AG09309 (cell line): ENCODE measurements at regions not wholly inside any gene's neighbourhood (a gene's known extent, or its start where the extent isn't known, plus 50 kb on each side); places are given as distances from the start of the nearest gene placed in this dataset.

ENCODE experiments used
- DNase-seq: peaks from one replicate; pipeline ENCODE4 v3.0.0-alpha.2; 2010; ENCODE audit warnings: low read depth
- H3K4me3 ChIP-seq: 2 replicates; pipeline ENCODE4 v1.5.1; 2011; ENCODE audit warnings: mild to moderate bottlenecking, low read depth, low read length, moderate library complexity; ENCODE audit not compliant: control insufficient read depth
- TF ChIP-seq, protein P1 (sequence below): IDR thresholded peaks from 2 replicates; pipeline ENCODE4 v1.5.1; 2011; ENCODE audit warnings: mild to moderate bottlenecking, low read depth, low read length, inconsistent platforms; ENCODE audit not compliant: insufficient read depth, control insufficient read depth; ENCODE audit errors: missing control alignments

DNA sequence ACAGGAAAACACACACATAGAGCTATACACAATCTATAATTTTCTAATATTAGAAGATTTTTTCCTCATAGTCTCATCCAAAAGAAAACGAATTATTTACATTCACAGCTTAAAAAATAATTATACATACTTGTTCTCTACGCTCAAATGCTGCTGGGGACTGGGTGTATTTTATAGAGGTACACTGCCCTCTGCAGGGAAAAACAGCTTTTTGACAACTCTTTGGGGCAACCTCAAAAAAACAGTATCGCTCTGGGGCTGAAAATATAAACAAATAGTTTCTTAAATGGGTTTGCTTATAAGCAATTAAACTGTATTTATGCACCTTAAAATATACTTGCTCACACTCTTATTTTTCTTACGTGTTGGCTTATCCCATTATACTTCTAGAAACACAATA, 261.8 kb upstream of the PSMD7 start:
- DNase-seq: no peak
- TF ChIP-seq, protein P1, sequence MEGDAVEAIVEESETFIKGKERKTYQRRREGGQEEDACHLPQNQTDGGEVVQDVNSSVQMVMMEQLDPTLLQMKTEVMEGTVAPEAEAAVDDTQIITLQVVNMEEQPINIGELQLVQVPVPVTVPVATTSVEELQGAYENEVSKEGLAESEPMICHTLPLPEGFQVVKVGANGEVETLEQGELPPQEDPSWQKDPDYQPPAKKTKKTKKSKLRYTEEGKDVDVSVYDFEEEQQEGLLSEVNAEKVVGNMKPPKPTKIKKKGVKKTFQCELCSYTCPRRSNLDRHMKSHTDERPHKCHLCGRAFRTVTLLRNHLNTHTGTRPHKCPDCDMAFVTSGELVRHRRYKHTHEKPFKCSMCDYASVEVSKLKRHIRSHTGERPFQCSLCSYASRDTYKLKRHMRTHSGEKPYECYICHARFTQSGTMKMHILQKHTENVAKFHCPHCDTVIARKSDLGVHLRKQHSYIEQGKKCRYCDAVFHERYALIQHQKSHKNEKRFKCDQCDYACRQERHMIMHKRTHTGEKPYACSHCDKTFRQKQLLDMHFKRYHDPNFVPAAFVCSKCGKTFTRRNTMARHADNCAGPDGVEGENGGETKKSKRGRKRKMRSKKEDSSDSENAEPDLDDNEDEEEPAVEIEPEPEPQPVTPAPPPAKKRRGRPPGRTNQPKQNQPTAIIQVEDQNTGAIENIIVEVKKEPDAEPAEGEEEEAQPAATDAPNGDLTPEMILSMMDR: peak; percentile 43

DNA sequence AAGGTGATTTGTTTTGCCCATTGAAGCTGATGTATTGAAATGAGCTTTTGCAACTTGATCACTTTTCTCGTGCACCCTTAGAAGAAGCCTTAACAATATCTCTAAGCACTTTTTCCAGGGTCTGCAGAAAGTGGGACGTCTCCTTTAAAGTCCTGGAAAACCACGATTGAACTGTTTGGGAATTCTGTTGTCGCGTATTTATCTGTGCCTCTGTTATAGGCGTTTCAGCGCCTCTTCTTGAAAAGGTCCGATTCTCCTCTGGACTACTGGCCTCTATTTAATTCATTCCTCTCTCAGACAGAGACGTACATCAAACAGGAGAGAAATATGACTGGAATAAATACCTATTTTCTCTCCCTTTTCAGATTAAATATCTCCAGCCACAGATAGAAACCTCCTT, 262.4 kb upstream of the PSMD7 start:
- TF ChIP-seq, protein P1: no peak
- no peak for DNase-seq
- H3K4me3 ChIP-seq: no peak overlapping the region

More for the DNA sequence above, 261.8 kb upstream of the PSMD7 start:
- H3K4me3 ChIP-seq: no peak overlapping the region

DNA sequence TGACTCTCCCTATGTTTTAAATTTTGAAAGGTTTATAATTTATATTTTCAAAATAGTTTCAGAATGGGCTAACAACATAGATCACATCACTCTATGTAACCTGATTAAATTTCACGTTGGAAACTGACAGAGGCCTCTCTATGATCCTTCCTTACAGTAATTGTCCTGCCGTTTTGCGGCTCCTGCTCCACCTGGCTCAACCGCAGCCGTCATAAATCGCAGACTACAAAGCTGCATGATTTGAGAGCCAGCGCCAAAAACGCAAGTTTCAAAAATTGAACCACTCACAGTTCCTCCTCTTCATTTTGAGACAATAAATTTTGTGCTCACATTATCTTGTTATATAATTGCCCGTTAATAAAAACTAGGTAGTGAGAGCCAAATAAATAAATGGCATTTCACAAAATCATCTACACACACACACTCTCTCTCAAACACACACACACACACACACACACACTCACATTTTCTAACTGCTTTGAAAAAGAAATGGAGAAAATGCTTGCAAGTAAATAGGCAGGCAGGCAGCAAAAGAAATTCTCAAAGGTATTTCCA, 263.1 kb upstream of the PSMD7 start:
- H3K4me3 ChIP-seq: no peak overlapping the region
- no peak for DNase-seq
- TF ChIP-seq, protein P1: no peak

DNA sequence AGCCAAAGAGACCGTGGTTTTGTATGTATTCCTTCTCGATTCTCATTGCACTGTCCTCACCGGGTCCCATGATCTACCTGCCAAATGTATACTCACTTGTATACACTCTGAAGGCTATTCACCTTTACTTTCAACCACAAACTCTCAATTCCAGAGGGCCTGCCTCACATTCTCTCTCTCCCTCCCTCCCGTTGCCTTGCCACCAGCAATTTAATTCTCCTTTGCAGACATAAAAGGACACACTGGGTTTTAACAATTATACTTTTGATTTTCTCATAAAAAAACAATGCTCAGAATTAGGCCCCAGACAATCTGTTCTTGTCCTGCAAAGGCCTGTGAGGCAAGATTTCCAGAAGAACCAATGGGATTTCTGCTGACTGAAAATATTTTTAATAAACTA, 265.1 kb upstream of the PSMD7 start:
- no peak for DNase-seq
- H3K4me3 ChIP-seq: no peak overlapping the region
- TF ChIP-seq, protein P1: no peak

DNA sequence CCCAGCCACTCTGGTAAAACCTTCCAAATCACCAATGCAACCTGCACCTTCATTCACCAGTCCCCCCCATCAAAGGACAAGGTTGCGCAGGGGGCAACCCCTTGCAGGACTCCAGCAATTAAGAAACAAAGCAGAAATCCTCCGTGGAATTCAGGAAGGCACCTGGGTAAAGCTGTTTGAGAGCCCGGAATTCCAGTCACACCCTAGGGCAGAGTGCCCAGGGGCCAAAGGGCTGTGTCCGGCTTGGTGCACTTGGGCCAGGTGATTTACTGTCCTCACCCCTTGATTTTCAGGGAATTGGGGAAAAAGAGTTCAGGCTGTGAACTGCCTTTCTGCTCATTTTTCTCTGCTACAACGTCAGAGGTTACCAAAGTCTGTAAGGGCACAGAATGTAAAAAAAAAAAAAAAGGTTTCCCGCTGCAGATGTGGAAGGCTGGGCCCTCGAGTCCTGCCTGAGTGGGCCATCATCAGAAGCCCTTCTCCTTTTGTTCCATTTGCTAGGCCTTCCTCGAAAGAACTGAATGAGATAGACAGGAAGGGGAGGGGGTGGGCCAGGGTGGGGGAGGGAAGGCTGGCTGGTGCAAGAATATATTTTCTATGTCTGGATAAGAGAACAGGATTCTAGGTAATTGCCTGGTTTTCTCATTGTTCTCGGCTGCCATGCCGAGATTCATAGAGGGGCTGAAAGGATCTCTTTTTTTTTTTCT, 266.5 kb upstream of the PSMD7 start:
- TF ChIP-seq, protein P1: no peak
- DNase-seq: no peak
- H3K4me3 ChIP-seq: no peak overlapping the region

DNA sequence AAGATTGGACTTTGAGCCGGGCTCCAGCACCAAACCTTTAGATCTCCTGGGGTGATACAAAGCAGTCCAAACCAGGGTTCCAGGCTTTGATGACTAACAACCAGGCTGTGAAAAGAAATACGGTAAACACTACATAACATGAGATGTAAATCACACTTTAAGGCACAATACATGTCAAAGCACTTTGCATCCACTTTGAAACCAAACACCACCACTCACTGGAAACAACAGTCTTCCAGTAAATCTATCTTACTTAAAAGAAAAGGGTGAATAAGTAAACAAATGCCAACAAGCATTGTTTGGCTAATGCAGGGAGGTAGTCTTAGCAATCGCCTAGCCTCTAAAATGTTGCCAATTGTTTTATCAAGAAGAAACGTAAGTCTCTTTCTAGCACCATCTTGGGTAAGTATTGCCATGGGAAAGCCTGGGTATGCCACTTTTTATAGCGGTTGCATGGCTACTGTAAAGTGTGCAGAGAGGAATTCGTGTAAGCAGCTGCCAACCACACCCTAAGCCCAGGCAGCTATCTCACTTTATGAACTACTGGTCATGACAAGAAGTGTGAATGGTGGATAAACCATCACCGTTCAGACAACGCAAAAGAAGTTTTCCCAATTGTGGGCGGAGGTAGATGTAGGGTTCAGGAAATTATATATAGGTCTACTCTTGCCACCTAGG, 267.4 kb upstream of the PSMD7 start:
- no peak overlapping the region for H3K4me3 ChIP-seq
- TF ChIP-seq, protein P1: no peak
- no peak for DNase-seq
